ENCODE measurements at regions not wholly inside any gene's neighbourhood (a gene's known extent, or its start where the extent isn't known, plus 50 kb on each side); places are given as distances from the start of the nearest gene placed in this dataset.

GRCh38 chr21:15953551-15954116, 223.9 kb downstream of the USP25 start:
- H3K27me3 ChIP-seq (ENCODE audit: control insufficient read depth, insufficient read depth, low read length) = no peaks in the 10 kb centered on the region
- intact Hi-C loops (cut with DNase I) = no loop called here
- no peak overlapping the region for H3K9ac ChIP-seq (ENCODE audit: low read length in 3 of 3)
- TF ChIP-seq CTCF (IDR thresholded peaks at IDR 0.05; ENCODE audit: borderline replicate concordance, extremely low read depth, insufficient read depth) = no peak
- FAIRE-seq = no peak
- no peak for DNase-seq
- H3K4me3 ChIP-seq (ENCODE audit: low read length in 3 of 3) = no peak overlapping the region
- H3K4me1 ChIP-seq (ENCODE audit: control insufficient read depth in 2 of 3, insufficient read depth in 2 of 3, low read depth in 1 of 3, low read length in 3 of 3) = no peaks in the 10 kb centered on the region
- H3K9me3 ChIP-seq (ENCODE audit: control insufficient read depth in 2 of 3, insufficient read depth in 1 of 3, low read length in 3 of 3) = peaks cover 0 to 14% (median 2%) of the 10 kb centered on the region in 3 donors
- H3K36me3 ChIP-seq (ENCODE audit: control insufficient read depth in 2 of 3, insufficient read depth in 3 of 3, low read length in 3 of 3) = no peaks in the 10 kb centered on the region
- no peak overlapping the region for H3K27ac ChIP-seq (ENCODE audit: low read depth in 2 of 2, low read length in 2 of 2)

- Histone ChIP-seq H3K27ac (ENCODE audit: low read depth in 2 of 2, low read length in 2 of 2) (no peak overlapping the region), H3K4me1 (ENCODE audit: control insufficient read depth in 2 of 3, insufficient read depth in 2 of 3, low read depth in 1 of 3, low read length in 3 of 3) (peaks cover 0 to 2% (median 0%) of the 10 kb centered on the region in 3 donors), H3K27me3 (ENCODE audit: control insufficient read depth, insufficient read depth, low read length) (no peaks in the 10 kb centered on the region), H3K9ac (ENCODE audit: low read length in 3 of 3) (no peak overlapping the region), H3K4me3 (ENCODE audit: low read length in 3 of 3) (no peak overlapping the region), H3K9me3 (ENCODE audit: control insufficient read depth in 2 of 3, insufficient read depth in 1 of 3, low read length in 3 of 3) (no peaks in the 10 kb centered on the region), H3K36me3 (ENCODE audit: control insufficient read depth in 2 of 3, insufficient read depth in 3 of 3, low read length in 3 of 3) (no peaks in the 10 kb centered on the region)
- FAIRE-seq = no peak
- DNase-seq = peak in 1 of 5 donors; percentile 31
- TF ChIP-seq CTCF (IDR thresholded peaks at IDR 0.05; ENCODE audit: borderline replicate concordance, extremely low read depth, insufficient read depth) = no peak
- intact Hi-C loops (cut with DNase I) = no loop called here
Observed at GRCh38 chr21:15964236-15964855, 234.6 kb downstream of the USP25 start.

- intact Hi-C loops (cut with DNase I) = no loop called here
- Histone ChIP-seq H3K4me3 (ENCODE audit: low read length in 3 of 3) (no peak overlapping the region), H3K36me3 (ENCODE audit: control insufficient read depth in 2 of 3, insufficient read depth in 3 of 3, low read length in 3 of 3) (no peaks in the 10 kb centered on the region), H3K9me3 (ENCODE audit: control insufficient read depth in 2 of 3, insufficient read depth in 1 of 3, low read length in 3 of 3) (no peaks in the 10 kb centered on the region), H3K9ac (ENCODE audit: low read length in 3 of 3) (no peak overlapping the region), H3K27ac (ENCODE audit: low read depth in 2 of 2, low read length in 2 of 2) (no peak overlapping the region), H3K4me1 (ENCODE audit: control insufficient read depth in 2 of 3, insufficient read depth in 2 of 3, low read depth in 1 of 3, low read length in 3 of 3) (peaks cover 0 to 2% (median 0%) of the 10 kb centered on the region in 3 donors), H3K27me3 (ENCODE audit: control insufficient read depth, insufficient read depth, low read length) (no peaks in the 10 kb centered on the region)
- DNase-seq (no peak), FAIRE-seq (no peak)
- TF ChIP-seq CTCF (IDR thresholded peaks at IDR 0.05; ENCODE audit: borderline replicate concordance, extremely low read depth, insufficient read depth) = no peak
Observed at GRCh38 chr21:15966231-15966630, 236.4 kb downstream of the USP25 start.
